ENCODE measurements at regions not wholly inside any gene's neighbourhood (a gene's known extent, or its start where the extent isn't known, plus 50 kb on each side); places are given as distances from the start of the nearest gene placed in this dataset.

DNA sequence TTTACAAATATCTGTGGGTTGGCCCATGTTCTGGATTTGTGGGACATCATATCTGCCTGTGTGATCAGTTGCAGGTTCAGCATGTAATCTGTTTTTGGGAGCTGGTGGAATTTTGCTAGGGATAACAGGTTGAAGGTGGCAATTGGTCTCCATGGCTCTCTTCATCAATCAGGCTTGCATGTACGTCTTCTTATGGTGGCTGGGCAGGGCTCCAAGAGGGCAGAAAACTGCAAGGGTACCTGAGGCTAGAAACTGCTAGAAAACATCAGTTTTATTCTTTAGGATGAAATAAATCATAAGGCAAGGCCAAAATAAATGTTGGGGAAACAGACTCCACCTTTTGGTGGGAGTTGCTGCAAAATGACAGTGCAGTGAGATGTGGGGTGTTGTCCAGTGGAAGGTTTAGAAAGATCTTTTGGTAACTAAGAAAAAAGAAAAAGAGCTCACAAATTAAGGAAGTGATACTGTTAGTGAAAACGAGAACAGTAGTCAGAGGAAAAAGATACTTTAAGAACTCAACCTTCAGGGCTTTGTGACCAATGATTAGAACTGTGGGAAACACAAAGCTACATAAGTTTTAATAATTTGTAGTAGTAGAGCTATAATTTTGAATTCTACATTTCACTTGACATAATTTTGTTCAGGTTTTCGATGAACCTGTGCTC is 300.7 kb upstream of the IZUMO3 start:
- H3K4me1 ChIP-seq = no peaks in the 10 kb centered on the region
- no peak overlapping the region for H3K4me3 ChIP-seq
- no peak overlapping the region for H3K27ac ChIP-seq
- H3K36me3 ChIP-seq = no peaks in the 10 kb centered on the region
- intact Hi-C loops (cut with DNase I; ENCODE audit: low total_unique reads) = no loop called here
- 50 to 59% (median 52%) methylated on average over 3 of the region's 3 CpGs for WGBS, 5 donors
- peaks cover 0 to 8% (median 0%) of the 10 kb centered on the region in 8 donors for H3K9me3 ChIP-seq
- H3K27me3 ChIP-seq (replicated peaks in 1 of 7) = no peaks in the 10 kb centered on the region
- no peak for DNase-seq
- TF ChIP-seq POLR2AphosphoS5 (IDR thresholded peaks at IDR 0.05) (no peak), POLR2A (IDR thresholded peaks at IDR 0.05) (no peak), CTCF (IDR thresholded peaks at IDR 0.05 in 8 of 11, conservative IDR thresholded peaks at IDR 0.05 in 3 of 11) (no peak)

DNA sequence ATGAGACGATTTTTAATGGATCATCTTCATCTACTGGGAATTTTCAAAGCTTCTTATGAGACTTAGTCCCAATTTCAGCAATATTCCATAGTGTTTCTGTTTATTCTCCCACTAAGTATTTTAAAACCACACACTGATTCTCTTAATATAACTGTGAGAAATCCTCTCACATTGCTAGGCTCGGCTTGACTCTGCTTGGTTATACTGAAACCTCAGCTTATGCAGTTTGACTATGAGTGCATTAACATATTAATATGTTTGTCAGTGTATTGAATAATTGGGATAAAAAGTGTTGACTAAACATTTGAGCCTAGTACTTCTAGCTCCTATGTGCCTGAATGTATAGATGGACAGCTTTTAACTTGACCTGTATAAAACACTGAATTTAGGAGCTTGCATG is 298.5 kb upstream of the IZUMO3 start:
- WGBS, 5 donors = 66 to 90% (median 76%) methylated on average over 2 of the region's 2 CpGs
- H3K27me3 ChIP-seq (replicated peaks in 1 of 7) = no peaks in the 10 kb centered on the region
- TF ChIP-seq POLR2A (IDR thresholded peaks at IDR 0.05) (no peak), POLR2AphosphoS5 (IDR thresholded peaks at IDR 0.05) (no peak), CTCF (IDR thresholded peaks at IDR 0.05 in 8 of 11, conservative IDR thresholded peaks at IDR 0.05 in 3 of 11) (no peak)
- H3K4me1 ChIP-seq = no peaks in the 10 kb centered on the region
- no peaks in the 10 kb centered on the region for H3K36me3 ChIP-seq
- intact Hi-C loops (cut with DNase I; ENCODE audit: low total_unique reads) = no loop called here
- H3K4me3 ChIP-seq = no peak overlapping the region
- no peak for DNase-seq
- H3K27ac ChIP-seq = no peak overlapping the region
- peaks cover 0 to 8% (median 0%) of the 10 kb centered on the region in 8 donors for H3K9me3 ChIP-seq

- peaks cover 0 to 8% (median 0%) of the 10 kb centered on the region in 8 donors for H3K9me3 ChIP-seq
- H3K4me1 ChIP-seq = no peaks in the 10 kb centered on the region
- 76 to 85% (median 80%) methylated on average over 4 of the region's 4 CpGs for WGBS, 5 donors
- intact Hi-C loops (cut with DNase I; ENCODE audit: low total_unique reads) = no loop called here
- TF ChIP-seq POLR2AphosphoS5 (IDR thresholded peaks at IDR 0.05) (no peak), CTCF (IDR thresholded peaks at IDR 0.05 in 8 of 11, conservative IDR thresholded peaks at IDR 0.05 in 3 of 11) (no peak), POLR2A (IDR thresholded peaks at IDR 0.05) (no peak)
- H3K27me3 ChIP-seq (replicated peaks in 1 of 7) = no peaks in the 10 kb centered on the region
- no peak overlapping the region for H3K4me3 ChIP-seq
- DNase-seq = no peak
- H3K36me3 ChIP-seq = no peaks in the 10 kb centered on the region
- H3K27ac ChIP-seq = no peak overlapping the region
These were observed 296.3 kb upstream of the IZUMO3 start for GRCh38 chr9:24841993-24842392.

DNA sequence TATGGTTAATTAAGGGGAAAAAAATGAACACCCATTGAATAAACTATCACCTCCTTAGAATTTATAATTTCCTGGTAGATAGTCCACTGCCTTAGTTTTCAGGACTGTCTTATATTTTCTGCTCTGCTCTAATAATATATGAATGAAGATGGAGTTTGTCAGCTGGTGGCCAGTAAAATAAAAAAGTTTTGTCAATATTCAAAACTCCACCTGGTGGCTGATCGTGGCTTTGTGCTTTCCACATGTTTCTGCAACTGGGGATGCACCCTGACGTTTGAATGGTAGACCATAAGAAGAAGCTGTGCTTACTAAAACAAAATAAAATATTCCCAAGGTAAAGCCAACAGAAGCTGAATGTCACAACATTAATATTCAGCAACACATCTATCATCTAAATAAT is 286.6 kb upstream of the IZUMO3 start:
- Histone ChIP-seq H3K4me3 (no peak overlapping the region), H3K9me3 (peaks cover 0 to 6% (median 0%) of the 10 kb centered on the region in 8 donors), H3K27me3 (replicated peaks in 1 of 7) (no peaks in the 10 kb centered on the region), H3K4me1 (no peaks in the 10 kb centered on the region), H3K36me3 (no peaks in the 10 kb centered on the region), H3K27ac (no peak overlapping the region)
- TF ChIP-seq POLR2AphosphoS5 (IDR thresholded peaks at IDR 0.05) (no peak), POLR2A (IDR thresholded peaks at IDR 0.05) (no peak), CTCF (IDR thresholded peaks at IDR 0.05 in 8 of 11, conservative IDR thresholded peaks at IDR 0.05 in 3 of 11) (no peak)
- intact Hi-C loops (cut with DNase I; ENCODE audit: low total_unique reads) = no loop called here
- no peak for DNase-seq
- 21 to 27% (median 22%) methylated on average over 2 of the region's 2 CpGs for WGBS, 5 donors

Data from spleen (tissue), 11 donors.